Panc1 (cell line): ENCODE measurements at regions not wholly inside any gene's neighbourhood (a gene's known extent, or its start where the extent isn't known, plus 50 kb on each side); places are given as distances from the start of the nearest gene placed in this dataset.

Experiments
- ATAC-seq: fragments of 200-7000 bp; cut with Tn5 transposase; 2 replicates; pipeline ENCODE4 v1.9.1; 2020; ENCODE audit warnings: mild to moderate bottlenecking, moderate library complexity
- BruUV-seq: library from RNA; stranded (reverse); fragments of 400-500 nt; replicated peaks from 2 replicates; lab custom pipeline; 2021; lab: Mats Ljungman, UMichigan
- CTCF ChIA-PET: fragments of 300-600 bp; sonication (Branson Sonifier 250); formaldehyde crosslinking; loops from one replicate; lab custom pipeline; 2022; ENCODE audit warnings: antibody characterized with exemption; lab: Charles Lee
- POLR2A ChIA-PET: fragments of 300-600 bp; sonication (Branson Sonifier 250); formaldehyde crosslinking; loops from one replicate; lab custom pipeline; 2022; ENCODE audit warnings: antibody characterized with exemption; lab: Charles Lee
- DNase-seq: peaks from one replicate; pipeline ENCODE4 v3.0.0-alpha.2; 2010; ENCODE audit warnings: low read depth, low spot score
- H3K27ac ChIP-seq: 2 replicates; pipeline ENCODE4 v1.5.1; 2011; ENCODE audit warnings: mild to moderate bottlenecking, low read length, inconsistent platforms
- H3K27me3 ChIP-seq: fragments of 200-500 bp; sonication (Bioruptor generic); 2 replicates; pipeline ENCODE4 v1.6.0; 2014; ENCODE audit warnings: low read length, inconsistent platforms; ENCODE audit not compliant: control insufficient read depth, insufficient read depth
- H3K36me3 ChIP-seq: fragments of 200-500 bp; sonication (Bioruptor generic); 2 replicates; pipeline ENCODE4 v1.5.1; 2014; ENCODE audit warnings: inconsistent platforms, mild to moderate bottlenecking, low read length, moderate library complexity; ENCODE audit not compliant: control insufficient read depth, insufficient read depth
- H3K4me1 ChIP-seq: 2 replicates; pipeline ENCODE4 v1.5.1; 2011; ENCODE audit warnings: inconsistent platforms, mild to moderate bottlenecking, low read length, moderate library complexity; ENCODE audit not compliant: control insufficient read depth, insufficient read depth
- H3K4me3 ChIP-seq, 2 experiments: 2 replicates each; pipeline ENCODE4 v1.5.1; 2011 to 2012; ENCODE audit warnings: low read depth in 2 of 2, low read length in 2 of 2, mild to moderate bottlenecking in 2 of 2, inconsistent platforms in 1 of 2, moderate library complexity in 1 of 2
- H3K9me3 ChIP-seq: fragments of 200-500 bp; sonication (Bioruptor generic); 2 replicates; pipeline ENCODE4 v1.5.1; 2014; ENCODE audit warnings: low read depth, mild to moderate bottlenecking, inconsistent platforms, low read length, moderate library complexity; ENCODE audit not compliant: control insufficient read depth, insufficient read depth
- CTCF ChIP-seq: fragments of 450-650 bp; IDR thresholded peaks from 2 replicates; pipeline ENCODE4 v1.5.1; 2017; ENCODE audit warnings: mild to moderate bottlenecking
- POLR2AphosphoS5 ChIP-seq: IDR thresholded peaks from 2 replicates; pipeline ENCODE4 v1.6.1; 2012; ENCODE audit warnings: mild to moderate bottlenecking, low read depth, low read length, moderate library complexity
- SIN3A ChIP-seq: IDR thresholded peaks from 2 replicates; pipeline ENCODE4 v1.6.1; 2012; ENCODE audit warnings: low read depth, mild to moderate bottlenecking, low read length, moderate library complexity, borderline replicate concordance; ENCODE audit not compliant: insufficient read depth
- TCF7L2 ChIP-seq: IDR thresholded peaks from 2 replicates; pipeline ENCODE4 v1.6.1; 2011; ENCODE audit warnings: mild to moderate bottlenecking, low read depth, low read length, inconsistent platforms
- in situ Hi-C: cut with HindIII; loops from 2 replicates; pipeline ENCODE4 v1.10.0; 2016; ENCODE audit warnings: low sequenced_read_pairs, low pct_unique_long_range_greater_than_20kb
- intact Hi-C: fragments of 100-400 bp; cut with micrococcal nuclease; formaldehyde crosslinking; loops from one replicate; pipeline ENCODE4 v1.10.0; 2022; ENCODE audit not compliant: unreplicated experiment
- TF ChIP-seq, protein P1 (sequence below), 2 experiments: IDR thresholded peaks; 2 replicates each; pipeline ENCODE4 v1.6.1; 2011 to 2012; ENCODE audit warnings: low read depth in 2 of 2, control low read depth in 1 of 2, low read length in 1 of 2, mild to moderate bottlenecking in 1 of 2, moderate library complexity in 1 of 2; ENCODE audit not compliant: insufficient read depth in 1 of 2

DNA sequence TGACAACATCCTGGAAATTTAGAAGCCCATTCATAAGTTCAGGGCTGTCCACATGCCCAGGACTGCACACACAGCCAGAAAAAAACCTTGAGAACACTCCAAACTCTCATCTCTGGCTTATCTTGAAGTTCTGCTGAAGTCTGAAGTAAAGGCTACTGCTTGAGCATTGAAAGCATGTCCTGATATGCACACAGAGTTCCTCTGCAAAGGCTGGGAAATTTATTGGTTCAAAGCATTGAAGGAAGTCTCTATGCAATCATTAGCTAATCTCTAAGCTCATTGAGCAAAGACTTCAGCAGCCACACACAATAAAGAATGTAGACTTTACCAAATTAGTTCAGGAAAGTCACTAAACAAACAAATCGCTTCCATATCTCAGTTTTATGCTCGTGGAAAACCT is 162.0 kb upstream of the STT3B start:
- in situ Hi-C loops (no loop called here), intact Hi-C loops (no loop called here)
- no peak overlapping the region for H3K27ac ChIP-seq
- H3K4me1 ChIP-seq, result no peaks in the 10 kb centered on the region
- BruUV-seq, result no TSS peak
- DNase-seq (no peak), ATAC-seq (no peak)
- ChIA-PET POLR2A (no interaction called here), CTCF (no interaction called here)
- no peak for TF ChIP-seq TCF7L2
- TF ChIP-seq, protein P1, sequence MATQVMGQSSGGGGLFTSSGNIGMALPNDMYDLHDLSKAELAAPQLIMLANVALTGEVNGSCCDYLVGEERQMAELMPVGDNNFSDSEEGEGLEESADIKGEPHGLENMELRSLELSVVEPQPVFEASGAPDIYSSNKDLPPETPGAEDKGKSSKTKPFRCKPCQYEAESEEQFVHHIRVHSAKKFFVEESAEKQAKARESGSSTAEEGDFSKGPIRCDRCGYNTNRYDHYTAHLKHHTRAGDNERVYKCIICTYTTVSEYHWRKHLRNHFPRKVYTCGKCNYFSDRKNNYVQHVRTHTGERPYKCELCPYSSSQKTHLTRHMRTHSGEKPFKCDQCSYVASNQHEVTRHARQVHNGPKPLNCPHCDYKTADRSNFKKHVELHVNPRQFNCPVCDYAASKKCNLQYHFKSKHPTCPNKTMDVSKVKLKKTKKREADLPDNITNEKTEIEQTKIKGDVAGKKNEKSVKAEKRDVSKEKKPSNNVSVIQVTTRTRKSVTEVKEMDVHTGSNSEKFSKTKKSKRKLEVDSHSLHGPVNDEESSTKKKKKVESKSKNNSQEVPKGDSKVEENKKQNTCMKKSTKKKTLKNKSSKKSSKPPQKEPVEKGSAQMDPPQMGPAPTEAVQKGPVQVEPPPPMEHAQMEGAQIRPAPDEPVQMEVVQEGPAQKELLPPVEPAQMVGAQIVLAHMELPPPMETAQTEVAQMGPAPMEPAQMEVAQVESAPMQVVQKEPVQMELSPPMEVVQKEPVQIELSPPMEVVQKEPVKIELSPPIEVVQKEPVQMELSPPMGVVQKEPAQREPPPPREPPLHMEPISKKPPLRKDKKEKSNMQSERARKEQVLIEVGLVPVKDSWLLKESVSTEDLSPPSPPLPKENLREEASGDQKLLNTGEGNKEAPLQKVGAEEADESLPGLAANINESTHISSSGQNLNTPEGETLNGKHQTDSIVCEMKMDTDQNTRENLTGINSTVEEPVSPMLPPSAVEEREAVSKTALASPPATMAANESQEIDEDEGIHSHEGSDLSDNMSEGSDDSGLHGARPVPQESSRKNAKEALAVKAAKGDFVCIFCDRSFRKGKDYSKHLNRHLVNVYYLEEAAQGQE (IDR thresholded peaks at IDR 0.05; ENCODE audit: insufficient read depth in 1 of 2, low read depth in 2 of 2, low read length in 1 of 2), result no peak
- no peak for TF ChIP-seq POLR2AphosphoS5
- TF ChIP-seq SIN3A, result no peak
- TF ChIP-seq CTCF, result no peak
- H3K4me3 ChIP-seq, result no peak overlapping the region
- H3K36me3 ChIP-seq, result no peaks in the 10 kb centered on the region
- H3K9me3 ChIP-seq, result no peaks in the 10 kb centered on the region
- H3K27me3 ChIP-seq, result no peaks in the 10 kb centered on the region

DNA sequence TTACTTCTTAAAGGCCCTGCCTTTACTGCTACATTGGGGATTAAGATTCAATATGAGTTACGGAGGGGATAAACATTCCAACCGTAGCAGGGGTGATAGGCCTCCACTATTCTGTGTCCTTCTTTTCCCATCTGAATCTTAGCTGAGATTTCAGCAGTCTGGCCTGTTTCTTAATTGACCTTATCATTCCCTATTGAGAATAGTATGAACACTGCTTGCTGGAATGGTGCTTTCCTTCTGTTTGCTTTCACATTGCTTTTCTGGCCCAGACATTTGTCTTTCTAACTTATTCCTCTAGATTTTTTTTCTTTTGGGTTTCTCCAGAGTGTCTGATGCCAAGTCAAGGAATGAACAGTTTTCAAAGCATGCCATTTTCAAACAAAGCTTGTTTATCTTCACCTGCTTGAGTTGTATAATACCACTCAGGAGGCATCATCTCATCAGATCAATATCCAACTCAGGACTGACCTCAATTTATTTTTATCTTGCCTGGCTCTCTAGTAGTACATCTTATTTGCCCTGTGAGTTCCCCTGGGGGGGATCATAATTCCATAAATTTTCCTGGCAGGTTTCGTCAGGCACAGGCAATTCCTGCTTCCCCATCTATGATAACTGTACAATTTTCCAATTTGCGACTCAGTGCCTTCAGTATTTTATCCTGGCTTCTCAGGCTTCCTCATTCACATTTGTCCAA is 161.1 kb upstream of the STT3B start:
- intact Hi-C loops, result no loop called here
- in situ Hi-C loops, result no loop called here
- BruUV-seq, result no TSS peak
- Histone ChIP-seq H3K27ac (no peak overlapping the region), H3K4me3 (no peak overlapping the region), H3K9me3 (no peaks in the 10 kb centered on the region), H3K36me3 (no peaks in the 10 kb centered on the region), H3K4me1 (no peaks in the 10 kb centered on the region), H3K27me3 (no peaks in the 10 kb centered on the region)
- ATAC-seq (no peak), DNase-seq (no peak)
- ChIA-PET CTCF (no interaction called here), POLR2A (no interaction called here)
- TF ChIP-seq, protein P1 (IDR thresholded peaks at IDR 0.05; ENCODE audit: insufficient read depth in 1 of 2, low read depth in 2 of 2, low read length in 1 of 2), result no peak
- TF ChIP-seq TCF7L2 (no peak), CTCF (no peak), SIN3A (no peak), POLR2AphosphoS5 (no peak)
